ENCODE measurements at regions not wholly inside any gene's neighbourhood (a gene's known extent, or its start where the extent isn't known, plus 50 kb on each side); places are given as distances from the start of the nearest gene placed in this dataset.
A peak's percentile ranks its signal among the peaks of the same experiment; 100 is the strongest.

DNA sequence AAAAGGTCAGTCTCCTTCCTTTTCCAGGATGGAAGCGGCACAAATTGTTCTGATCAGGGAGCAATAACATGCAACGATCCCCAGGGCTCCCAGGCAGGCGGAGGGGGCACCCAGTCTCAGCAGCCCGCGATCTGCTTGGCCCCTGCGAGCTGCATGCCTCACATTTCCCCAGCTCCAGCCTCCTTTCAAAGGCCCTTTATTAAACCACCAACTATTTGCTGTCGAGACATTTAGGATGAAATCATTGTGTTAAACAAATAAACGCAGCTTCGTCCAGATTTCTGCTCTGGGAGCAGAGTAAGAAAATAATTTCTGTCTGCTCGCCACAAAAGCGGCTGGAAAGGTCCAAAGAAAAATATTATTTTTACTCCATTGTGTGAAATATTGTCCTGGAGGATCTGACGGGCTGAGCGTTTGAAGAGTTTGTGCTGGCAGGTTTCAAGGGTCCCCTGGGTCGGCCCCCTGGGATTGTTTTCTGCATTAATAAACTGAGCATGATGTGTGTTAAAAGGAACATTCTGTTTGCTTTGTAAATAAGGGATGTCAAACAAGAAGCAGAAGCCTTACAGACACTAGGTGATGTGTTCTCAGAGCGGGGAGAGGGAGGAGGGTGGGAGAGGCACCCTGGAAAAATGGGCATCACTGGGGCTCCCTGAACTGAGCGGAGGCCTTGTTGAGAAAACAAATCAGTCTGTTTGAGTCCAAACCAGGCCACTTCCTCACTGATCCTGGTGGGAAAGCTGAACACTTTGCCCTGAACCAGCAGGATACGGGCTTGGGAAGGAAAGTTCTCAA is 110.1 kb downstream of the FOXD1 start:
- no peak for DNase-seq

GRCh38 chr5:73337586-73338255 is 110.9 kb downstream of the FOXD1 start:
- no peak for DNase-seq

- DNase-seq = no peak
Observed at GRCh38 chr5:73336366-73336765, 112.2 kb downstream of the FOXD1 start.

DNA sequence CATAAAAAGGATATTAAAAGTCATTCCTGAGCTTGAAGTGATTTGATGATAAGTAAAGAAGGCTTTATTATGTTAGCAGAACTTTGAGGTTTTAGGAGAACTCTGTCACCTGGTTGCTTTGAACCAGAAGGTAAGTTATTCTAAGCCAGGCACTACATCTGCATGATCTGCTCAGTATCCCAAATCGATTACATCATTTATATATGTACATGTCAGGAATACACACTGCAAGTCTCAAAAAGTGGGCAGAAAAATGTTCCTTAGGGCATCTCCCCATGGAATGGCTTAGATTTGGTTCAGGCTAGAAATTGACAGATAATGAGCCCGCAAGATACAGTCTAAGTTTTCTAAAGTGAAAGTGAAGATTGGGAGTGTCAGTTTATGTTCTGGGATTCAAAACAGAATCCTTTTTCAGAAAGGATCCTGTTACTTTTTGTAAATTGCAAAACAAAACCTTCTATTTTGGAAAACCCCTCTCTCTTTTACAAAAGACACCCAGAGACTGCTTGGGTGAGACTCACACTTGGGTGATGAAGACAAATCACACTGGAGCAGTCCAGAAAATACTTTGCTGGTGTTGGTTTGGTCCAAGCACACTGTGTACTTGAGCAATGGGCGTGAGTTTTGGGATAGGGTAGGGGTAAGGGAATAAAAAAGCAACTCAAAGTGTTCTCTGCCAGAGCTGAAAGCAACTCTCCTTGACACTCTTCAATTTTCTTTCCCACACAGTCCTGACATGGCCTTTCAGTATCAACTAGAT is 114.5 kb downstream of the FOXD1 start:
- no peak for DNase-seq

DNA sequence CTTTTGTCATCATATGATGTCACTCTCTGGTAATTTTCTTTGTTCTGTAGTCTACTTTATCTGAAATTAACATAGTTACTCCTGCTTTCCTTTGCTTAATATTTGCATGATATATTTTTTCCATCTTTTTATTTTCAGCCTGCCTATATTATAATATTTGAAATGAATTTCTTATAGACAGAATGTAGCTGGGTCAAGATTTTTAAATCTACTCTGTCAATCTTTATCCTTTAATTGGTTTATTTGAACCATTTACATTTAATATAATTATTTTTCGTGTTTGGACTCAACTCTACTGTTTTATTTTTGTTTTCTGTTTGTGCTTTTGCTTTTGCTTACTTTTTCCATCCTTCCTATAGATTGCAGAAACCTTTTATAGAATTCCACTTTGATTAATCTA is 118.0 kb downstream of the FOXD1 start:
- DNase-seq = no peak

GRCh38 chr5:73328640-73329039 is 119.9 kb downstream of the FOXD1 start:
- no peak for DNase-seq

GRCh38 chr5:73327908-73328455 is 120.6 kb downstream of the FOXD1 start:
- DNase-seq = no peak

DNA sequence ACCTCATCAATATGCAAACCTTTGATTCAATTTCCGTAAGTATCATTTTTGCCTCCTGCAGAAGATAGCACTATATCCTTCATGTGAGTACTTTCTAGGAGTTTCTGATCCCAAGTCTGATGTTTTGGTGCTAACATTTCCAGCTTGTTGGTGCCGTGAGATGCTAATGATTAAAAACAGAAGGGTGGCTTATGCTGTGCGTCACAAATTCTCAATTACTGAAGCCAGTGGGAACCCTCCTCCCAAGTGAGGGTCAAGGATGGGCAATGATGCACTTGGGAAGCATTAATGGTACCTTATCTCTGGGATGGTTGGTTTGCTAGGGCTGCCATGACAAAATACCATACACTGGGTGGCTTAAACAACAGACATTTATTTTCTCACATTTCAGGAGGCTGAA is 123.0 kb downstream of the FOXD1 start:
- DNase-seq = no peak

DNA sequence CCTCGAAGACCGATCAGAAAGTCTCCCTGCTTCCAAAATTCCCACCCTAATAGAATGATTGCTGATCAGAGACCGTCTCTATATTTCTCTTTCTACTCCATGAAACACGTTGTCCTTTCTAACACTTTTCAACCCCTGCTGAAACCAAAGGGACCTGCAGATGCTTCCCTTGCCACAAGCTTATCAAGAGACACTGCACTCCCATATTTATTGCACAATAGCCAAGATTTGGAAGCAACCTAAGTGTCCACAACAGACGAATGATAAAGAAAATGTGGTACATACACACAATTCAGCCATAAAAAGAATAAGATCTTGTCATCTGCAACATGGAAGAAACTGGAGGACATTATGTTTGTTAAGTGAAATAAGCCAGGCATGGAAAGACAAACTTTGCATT is 125.1 kb downstream of the FOXD1 start:
- DNase-seq = no peak

GRCh38 chr5:73322437-73323076 is 126.0 kb downstream of the FOXD1 start:
- no peak for DNase-seq

DNA sequence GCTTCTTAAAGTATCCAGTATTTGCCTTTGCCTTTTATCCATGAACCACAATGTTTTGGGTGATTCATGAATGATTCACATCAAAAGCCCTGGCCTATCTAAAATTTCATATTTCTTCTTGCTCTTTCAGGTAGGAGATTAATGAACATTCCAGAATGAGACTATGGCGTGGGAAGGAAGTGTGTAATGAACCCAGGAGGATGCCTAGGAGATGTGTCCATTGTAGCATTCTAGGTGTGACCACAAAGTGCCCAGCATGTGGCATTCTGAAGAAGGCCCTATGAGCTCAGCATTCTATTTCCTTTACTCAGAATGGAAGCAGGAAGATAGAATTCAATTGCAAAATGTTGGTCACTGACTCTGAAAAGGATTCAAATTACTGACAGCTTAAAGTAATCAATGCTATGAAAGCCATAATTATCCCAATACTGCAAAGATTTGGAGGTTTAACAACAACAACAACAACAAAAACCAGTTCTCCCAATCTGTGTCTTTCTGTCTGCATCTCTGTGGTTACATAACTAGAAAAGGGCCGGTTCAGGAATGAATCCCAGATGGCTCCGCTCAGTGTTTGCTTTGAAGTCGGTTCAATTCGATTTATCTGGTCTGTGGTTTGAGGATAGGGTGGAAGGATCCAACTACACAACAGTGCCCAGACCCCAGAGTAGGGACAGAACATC is 126.7 kb downstream of the FOXD1 start:
- no peak for DNase-seq

- no peak for DNase-seq
Observed at GRCh38 chr5:73319036-73319435, 129.5 kb downstream of the FOXD1 start.

GRCh38 chr5:73318308-73318719 is 130.3 kb downstream of the FOXD1 start:
- no peak for DNase-seq

- no peak for DNase-seq
Observed at GRCh38 chr5:73317523-73317922, 131.1 kb downstream of the FOXD1 start.

DNA sequence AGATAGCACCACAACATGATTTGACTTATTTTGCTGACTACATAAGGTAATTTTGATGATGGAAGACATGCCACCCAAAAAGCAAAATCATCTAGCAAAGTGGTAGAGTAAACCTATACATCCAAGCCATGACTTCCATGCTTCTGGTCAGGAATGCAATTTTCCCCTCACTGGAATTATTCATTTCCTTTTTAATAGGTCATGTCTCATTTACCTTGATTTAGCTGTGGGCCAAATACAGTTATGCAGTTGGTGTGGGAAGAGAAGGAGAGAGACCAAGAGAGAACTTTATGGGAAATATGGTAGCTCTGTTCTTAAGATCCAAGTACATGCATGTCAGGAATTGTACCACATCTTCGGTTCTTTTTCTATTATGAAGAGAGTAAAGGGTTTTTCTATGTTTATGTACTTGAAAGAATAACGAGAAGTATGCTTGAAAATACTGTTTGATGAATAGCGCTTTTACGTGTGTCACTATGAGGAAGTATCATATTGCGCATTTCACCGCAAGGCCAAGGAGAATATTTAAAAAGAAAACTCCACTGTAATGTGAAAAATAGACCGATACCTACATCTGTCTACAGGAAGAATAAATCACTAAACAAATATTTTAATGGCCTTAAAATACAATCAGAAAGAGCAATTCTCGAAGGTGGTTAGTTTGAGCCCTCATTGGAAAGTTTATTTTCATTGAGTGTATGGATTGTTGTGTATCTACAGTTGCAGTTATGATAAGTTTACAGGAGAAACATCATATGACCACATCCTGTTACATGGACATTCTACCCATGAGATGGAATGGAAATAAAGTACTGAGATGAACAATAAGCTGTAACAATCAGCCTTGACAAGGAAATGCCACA is 134.0 kb downstream of the FOXD1 start:
- no peak for DNase-seq

DNA sequence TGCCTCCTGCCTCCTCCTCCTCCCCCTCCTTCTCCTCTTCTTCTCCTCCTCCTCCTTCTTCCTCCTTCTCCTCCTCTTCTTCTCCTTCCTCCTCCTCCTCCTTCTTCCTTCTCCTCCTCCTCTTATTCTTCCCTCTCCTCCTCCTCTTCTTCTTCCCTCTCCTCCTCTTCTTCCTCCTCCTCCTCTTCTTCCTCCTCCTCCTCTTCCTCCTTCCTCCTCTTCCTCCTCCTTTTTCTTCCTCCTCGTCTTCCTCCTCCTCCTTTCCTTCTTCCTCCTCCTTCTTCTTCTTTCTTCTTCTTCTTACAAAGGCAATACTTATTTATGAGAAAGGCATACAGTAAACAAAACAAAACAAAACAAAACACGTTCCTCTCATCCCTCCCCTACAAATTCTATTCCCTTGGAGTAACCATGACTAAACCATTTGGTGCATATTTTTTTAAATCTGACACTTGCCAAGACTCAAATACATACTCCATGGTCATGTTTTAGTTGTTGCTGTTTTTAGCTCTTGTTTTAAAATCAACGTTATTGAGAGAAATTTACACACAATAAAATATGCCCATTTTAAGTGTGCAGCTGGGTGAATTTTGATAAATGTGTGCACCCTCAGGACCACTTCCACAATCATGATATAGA is 135.6 kb downstream of the FOXD1 start:
- DNase-seq = no peak

DNA sequence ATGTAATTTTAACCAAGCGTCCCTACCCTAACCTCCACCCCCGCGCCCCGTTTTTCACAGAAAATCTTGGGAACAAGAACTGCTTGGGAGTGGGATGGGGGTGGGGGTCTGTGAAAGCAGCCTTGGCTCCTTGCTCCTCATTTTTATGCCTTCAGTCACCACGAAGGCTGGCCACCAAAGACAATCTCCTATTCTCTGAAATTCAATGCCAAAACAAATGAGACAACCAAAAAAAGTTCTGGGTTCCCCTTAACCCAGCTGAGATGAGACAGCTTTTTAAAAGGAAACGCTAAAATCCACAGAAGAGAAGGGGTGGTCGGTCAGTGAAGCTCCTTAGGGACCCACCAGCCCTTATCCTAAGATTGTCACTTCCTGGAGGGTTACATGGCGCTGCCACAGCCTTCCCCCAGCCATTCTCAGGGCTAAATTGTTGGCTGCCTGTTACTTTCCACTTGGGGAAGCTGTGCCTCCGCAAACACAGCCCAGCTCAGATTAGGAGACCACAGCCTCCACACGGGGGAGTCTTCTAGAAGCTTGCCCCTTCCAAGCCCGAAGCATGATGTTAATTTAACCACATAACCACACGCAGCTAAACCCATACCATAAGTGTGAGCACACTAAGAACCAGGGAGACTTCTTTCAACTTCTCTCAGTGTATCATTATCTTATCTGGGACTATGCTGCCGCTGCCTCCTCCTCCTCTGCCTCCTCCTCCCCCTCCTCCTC is 136.3 kb downstream of the FOXD1 start:
- peak; percentile 65 for DNase-seq

- DNase-seq = no peak
Observed at GRCh38 chr5:73311291-73312110, 137.1 kb downstream of the FOXD1 start.
